Peyer's patch (tissue), 4 donors: ENCODE measurements at regions not wholly inside any gene's neighbourhood (a gene's known extent, or its start where the extent isn't known, plus 50 kb on each side); places are given as distances from the start of the nearest gene placed in this dataset.

ENCODE experiments used
- POLR2A ChIP-seq, 2 donors: fragments of 450-650 bp; IDR thresholded peaks; one replicate each; pipeline ENCODE4 v1.5.1; 2017; ENCODE audit warnings: antibody characterized with exemption in 2 of 2, mild to moderate bottlenecking in 2 of 2, moderate library complexity in 2 of 2
- TF ChIP-seq, protein P1 (sequence below), 6 experiments: fragments of 450-650 bp in 4 of 6; fragments of 200-600 bp in 2 of 6; sonication (generic) in 1 of 6; IDR thresholded peaks; one replicate each; pipeline ENCODE4 v1.5.1; 2017 to 2019; ENCODE audit warnings: antibody characterized with exemption in 6 of 6, mild to moderate bottlenecking in 3 of 6, moderate library complexity in 1 of 6

DNA sequence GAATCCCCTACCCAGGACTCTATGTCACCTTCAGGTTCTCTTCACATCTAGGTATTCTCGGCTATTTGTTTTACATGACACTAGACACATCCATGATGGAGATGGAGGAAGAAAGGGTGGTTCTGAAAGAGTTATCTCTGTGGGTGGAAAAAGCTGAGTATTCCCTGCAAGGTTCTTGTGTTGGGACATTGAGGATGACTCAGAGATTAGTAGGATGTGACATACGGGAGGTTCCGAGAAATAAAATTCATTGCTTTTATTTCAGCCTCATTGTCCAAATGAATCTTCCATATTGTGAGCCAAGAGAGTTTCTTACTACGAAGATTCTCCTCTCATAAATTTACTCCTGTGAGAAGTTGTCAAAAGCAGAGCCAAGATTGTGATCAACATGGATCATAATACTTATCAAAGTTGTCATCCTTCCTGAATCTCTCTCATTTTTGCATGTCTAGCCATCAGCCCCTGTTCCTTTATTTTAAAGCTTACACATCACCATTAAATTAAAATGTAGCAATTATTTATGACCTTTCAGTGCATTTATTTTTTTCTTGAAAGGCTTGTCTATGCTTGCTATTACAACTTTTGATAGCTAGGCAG, 370.0 kb downstream of the PSAT1 start:
- TF ChIP-seq, protein P1, sequence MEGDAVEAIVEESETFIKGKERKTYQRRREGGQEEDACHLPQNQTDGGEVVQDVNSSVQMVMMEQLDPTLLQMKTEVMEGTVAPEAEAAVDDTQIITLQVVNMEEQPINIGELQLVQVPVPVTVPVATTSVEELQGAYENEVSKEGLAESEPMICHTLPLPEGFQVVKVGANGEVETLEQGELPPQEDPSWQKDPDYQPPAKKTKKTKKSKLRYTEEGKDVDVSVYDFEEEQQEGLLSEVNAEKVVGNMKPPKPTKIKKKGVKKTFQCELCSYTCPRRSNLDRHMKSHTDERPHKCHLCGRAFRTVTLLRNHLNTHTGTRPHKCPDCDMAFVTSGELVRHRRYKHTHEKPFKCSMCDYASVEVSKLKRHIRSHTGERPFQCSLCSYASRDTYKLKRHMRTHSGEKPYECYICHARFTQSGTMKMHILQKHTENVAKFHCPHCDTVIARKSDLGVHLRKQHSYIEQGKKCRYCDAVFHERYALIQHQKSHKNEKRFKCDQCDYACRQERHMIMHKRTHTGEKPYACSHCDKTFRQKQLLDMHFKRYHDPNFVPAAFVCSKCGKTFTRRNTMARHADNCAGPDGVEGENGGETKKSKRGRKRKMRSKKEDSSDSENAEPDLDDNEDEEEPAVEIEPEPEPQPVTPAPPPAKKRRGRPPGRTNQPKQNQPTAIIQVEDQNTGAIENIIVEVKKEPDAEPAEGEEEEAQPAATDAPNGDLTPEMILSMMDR (IDR thresholded peaks at IDR 0.05): no peak
- TF ChIP-seq POLR2A (IDR thresholded peaks at IDR 0.05): no peak
